ENCODE measurements at regions not wholly inside any gene's neighbourhood (a gene's known extent, or its start where the extent isn't known, plus 50 kb on each side); places are given as distances from the start of the nearest gene placed in this dataset.
"Not testable (repeated sequence)": the region's sequence is repeated elsewhere in the genome, so short reads cannot be mapped to it uniquely, and the experiment has no call there.

DNA sequence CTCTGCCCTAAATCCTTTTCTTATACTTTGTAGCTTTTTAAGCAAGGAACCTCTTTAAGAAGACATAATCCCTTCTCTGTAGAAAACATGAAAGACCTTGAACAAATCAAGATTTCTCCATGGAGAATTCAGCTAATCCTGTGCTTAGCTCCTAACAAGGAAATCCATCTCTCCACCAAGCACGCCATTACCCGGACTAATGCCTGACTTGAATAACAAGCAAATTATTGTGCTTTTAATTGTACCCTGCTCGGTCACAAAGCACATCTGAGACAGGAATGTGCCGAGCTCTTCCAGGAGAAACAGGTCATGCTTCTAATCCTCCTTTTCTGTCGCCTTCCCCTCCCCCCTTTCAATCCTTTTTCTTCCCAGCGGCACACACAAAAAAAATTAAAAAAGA is 141.3 kb downstream of the PSAT1 start:
- no peak for DNase-seq (ENCODE audit: low read depth, low spot score)

GRCh38 chr9:78438780-78439179 is 141.9 kb downstream of the PSAT1 start:
- DNase-seq (ENCODE audit: low read depth, low spot score), result no peak

GRCh38 chr9:78439190-78439865 is 142.4 kb downstream of the PSAT1 start:
- DNase-seq (ENCODE audit: low read depth, low spot score), result peak; percentile 63

- DNase-seq (ENCODE audit: low read depth, low spot score), result no peak
Observed at GRCh38 chr9:78439866-78440830, 143.2 kb downstream of the PSAT1 start.

- DNase-seq (ENCODE audit: low read depth, low spot score), result no peak
Observed at GRCh38 chr9:78441396-78441795, 144.5 kb downstream of the PSAT1 start.

DNA sequence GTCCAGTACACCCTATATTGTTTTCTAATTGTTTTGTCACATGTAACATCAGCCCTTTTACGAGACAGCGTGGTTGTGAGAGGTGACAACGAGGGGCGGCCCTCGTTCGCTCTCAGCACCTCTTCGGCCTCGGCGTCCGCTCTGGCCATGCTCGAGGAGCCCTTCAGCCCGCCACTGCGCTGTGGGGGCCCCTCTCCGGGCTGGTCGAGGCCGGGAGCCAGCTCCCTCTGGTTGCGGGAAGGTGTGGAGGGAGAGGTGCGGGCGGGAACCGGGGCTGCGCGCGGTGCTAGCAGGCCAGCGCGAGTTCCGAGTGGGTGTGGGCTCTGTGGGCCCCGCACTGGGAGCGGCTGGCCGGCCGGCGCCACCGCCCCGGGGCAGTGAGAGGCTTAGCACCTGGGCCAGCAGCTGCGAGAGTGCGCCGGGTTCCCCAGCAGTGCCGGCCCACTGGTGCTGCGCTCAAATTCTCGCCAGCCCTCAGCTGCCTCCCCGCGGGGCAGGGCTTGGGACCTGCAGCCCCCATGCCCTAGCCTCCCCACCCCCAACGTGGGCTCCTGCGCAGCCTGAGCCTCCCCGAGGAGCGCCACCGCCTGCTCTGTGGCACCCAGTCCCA is 145.0 kb downstream of the PSAT1 start:
- DNase-seq (ENCODE audit: low read depth, low spot score), result no peak

DNA sequence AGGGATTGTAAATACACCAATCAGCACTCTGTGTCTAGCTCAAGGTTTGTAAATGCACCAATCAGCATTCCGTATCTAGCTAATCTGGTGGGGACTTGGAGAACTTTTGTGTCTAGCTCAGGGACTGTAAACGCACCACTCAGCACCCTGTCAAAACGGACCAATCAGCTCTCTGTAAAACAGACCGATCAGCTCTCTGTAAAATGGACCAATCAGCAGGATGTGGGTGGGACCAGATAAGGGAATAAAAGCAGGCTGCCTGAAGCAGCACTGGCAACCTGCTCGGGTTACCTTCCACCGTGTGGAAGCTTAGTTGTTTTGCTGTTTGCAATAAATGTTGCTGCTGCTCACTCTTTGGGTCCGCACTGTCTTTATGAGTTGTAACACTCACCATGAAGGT is 145.7 kb downstream of the PSAT1 start:
- DNase-seq (ENCODE audit: low read depth, low spot score), result not testable (repeated sequence)

DNA sequence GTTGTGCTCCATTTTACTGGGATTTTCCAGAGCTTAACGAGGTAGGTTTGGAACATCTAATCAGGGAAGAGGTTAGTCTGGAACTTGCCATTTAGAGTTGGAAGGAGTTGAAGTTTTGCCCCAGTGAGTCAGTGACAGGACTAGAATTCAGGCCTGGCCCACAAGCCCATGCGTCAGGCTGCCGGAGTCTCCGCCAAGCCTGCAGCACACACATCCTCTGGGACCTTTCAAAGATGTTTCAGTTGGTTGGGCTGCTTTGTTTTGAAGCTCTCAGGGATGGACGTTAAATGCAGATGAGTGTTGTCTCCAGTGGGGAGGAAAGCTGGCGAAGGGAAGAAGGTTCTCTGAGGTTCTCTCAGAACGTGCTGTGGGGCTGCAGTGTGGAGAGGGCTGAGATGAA is 147.0 kb downstream of the PSAT1 start:
- DNase-seq (ENCODE audit: low read depth, low spot score), result no peak

DNA sequence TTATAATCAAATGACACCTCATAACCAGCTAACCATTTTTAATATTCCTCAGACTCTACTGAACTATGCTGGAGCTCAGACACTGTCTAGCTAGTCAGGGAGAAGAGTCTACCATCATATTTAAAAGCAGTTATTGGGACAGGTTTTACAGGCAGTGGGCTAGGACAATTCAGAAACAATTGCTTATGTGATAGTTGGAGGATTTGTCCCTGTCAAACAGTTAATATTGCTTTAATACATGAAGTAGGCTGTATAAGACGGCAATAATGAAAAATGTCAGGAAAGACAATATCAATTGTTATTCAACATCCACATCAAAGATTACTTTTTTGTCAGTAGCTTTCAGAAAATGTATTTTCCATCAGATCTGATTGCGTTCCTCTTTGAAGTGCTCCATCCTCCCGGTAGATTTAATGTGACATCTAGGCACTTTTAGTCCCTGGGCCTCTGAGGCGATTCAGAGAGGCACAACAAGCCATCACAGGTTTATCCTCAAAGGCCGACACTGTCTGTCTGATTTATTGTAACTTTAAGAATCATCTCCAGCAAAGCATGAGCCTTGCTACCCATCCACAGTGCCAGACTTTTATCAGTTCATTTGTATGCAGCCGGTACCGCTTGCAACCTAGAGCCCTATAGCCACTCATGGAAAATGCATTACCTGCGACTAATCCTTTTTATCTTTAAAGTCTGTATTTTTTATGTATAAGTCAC is 152.2 kb downstream of the PSAT1 start:
- DNase-seq (ENCODE audit: low read depth, low spot score), result no peak

DNA sequence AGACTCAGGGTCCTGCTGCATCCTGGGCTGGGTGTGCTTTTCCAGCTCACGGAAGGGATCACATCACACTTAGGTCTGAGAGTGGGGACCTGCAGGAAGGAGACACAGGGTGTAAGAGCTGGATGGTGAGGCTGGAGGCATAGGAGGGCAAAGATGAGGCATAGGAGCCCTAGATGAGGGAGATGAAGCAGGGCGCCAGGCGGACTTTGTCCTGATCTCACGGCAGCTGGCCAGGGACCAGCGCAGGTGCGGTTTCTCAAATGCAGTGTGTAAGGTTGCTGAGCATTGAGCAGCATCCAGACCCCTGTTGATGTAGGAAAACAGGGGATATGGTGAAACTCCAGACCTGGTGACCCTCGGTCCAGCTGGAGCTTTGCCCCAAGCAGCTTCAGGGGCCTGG is 156.5 kb downstream of the PSAT1 start:
- no peak for DNase-seq (ENCODE audit: low read depth, low spot score)

DNA sequence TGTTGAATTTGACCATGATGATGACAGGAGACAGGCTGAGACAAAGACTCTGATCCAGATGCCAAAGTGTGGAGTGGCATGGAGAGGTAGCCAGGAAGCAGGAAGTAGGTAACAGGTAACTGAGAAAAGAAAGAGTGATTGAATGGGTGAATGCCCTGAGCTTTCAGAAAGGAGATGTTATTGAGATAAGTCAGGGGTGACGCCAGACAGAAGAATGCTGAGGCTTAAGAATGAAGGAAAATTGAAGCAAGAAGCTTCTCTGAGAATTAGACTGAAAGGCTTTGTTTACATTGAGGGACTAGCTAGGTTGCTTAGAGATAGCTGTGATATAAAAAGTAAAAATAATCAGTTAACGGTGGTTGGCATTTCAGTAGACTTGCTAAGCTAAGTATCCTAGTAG is 165.7 kb downstream of the PSAT1 start:
- DNase-seq (ENCODE audit: low read depth, low spot score), result no peak

- DNase-seq (ENCODE audit: low read depth, low spot score), result no peak
Observed at GRCh38 chr9:78463750-78464149, 166.8 kb downstream of the PSAT1 start.

- DNase-seq (ENCODE audit: low read depth, low spot score), result no peak
Observed at GRCh38 chr9:78468231-78468630, 171.3 kb downstream of the PSAT1 start.

- no peak for DNase-seq (ENCODE audit: low read depth, low spot score)
Observed at GRCh38 chr9:78468974-78469576, 172.2 kb downstream of the PSAT1 start.

DNA sequence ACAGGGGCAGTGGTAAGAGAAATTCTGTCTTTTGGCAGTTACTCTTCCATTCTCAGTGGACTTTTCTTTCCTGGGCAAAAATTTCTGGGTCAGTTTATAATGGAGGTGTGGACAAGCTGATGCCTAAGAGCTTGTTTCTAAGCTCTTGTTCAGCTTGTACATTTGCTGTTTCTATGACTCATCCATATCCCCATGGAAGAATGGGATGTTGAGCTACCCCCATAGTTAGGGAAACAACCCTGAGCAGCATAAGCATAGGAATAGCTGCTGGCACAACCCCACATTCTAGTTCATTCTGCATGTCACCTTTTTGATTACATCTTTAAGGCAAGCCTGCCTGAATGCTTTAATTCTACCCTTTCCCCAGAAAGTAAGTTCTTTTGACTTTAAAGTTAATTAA is 173.3 kb downstream of the PSAT1 start:
- no peak for DNase-seq (ENCODE audit: low read depth, low spot score)

DNA sequence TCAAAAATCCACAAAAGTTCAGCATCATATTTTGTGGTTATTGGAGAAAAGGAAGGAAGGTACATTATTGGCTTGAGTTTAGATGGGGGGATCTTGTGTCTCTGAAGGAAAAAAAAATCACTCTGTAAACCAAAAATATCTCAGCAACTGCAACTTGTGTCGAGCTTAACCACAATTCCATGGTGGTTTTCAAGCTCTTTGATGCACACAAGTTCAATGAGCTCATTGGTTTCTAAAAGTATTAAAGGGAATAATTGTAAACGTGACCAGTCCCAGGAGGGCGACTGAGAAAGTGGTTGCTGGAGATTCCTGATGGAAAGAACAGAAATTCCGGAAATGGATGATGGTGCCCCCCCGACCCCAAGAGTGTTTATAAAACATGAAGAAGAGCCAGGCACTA is 173.8 kb downstream of the PSAT1 start:
- DNase-seq (ENCODE audit: low read depth, low spot score), result no peak

- DNase-seq (ENCODE audit: low read depth, low spot score), result no peak
Observed at GRCh38 chr9:78472111-78472510, 175.2 kb downstream of the PSAT1 start.

DNA sequence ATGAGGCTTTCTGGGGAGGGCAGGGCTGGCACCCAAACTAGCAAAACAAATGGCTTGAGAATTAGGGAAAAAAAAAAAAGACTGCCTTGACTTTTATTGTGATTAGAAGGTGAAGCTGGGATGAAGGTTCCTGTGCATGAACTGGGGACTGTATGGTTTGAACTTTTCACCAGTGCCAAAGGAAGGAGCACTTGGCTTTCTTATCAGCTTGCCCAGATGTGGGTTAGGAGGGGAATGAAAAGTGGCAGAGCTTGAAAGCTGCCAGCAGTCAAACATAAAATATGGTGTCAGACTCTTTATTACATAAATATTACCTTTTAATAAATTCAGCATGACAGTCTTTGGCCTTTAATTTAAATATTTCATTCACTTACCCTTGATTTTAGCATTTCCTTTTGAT is 182.5 kb downstream of the PSAT1 start:
- DNase-seq (ENCODE audit: low read depth, low spot score), result no peak

DNA sequence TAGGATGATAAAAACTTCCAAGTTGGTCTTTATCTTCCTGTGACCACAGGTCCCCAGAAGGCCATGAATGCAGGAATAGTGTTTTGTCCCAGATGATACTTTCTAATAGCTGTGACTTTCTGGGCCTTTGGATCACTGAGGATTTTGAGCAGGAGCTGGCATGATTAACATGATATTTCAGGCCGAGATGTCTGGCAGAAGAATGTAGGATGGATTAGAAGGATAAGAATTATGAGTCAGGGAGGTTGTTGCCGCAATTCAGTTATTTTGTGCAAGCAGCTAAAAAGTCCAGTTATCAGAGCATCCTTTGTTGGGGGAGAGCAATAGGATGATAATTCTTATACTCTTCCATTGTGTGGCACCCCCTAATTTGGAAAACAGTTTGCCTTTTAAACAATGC is 189.7 kb downstream of the PSAT1 start:
- DNase-seq (ENCODE audit: low read depth, low spot score), result no peak

DNA sequence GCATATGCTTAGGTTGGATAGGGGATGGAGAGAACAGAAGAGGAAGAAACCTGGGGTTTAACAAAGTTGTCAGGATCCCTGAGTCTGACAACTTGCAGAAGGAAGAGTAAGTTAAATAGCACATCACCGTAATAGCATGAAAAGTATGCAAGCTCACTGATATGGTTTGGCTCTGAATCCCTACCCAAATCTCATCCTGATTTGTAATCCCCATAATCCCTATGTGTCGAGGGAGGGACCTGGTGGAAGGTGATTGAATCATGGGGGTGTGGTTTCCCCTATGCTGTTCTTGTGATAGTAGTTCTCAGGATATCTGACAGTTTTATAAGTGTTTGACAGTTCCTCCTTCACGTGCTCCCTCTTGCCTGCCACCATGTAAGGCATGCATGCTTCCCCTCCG is 193.3 kb downstream of the PSAT1 start:
- DNase-seq (ENCODE audit: low read depth, low spot score), result no peak

DNA sequence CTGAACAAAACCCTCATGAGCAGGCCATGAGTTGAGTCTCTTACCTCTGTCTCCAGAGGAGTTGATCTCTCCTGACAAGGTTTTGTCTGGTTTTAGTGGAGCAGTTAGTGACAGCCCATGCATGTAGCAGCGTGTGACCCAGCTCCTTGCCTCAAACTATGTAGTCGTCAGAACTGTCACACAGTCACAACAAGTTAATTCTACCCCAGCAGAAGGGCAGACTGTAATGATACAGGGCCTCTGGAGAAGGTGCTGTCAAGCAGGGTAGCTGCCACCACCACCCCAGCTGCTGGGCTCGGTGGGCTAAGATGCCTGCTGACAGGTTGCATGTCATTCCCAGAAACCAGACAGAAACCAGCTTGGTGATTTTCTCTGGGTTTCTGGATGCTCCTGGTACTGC is 194.5 kb downstream of the PSAT1 start:
- DNase-seq (ENCODE audit: low read depth, low spot score), result no peak
